ENCODE measurements at regions not wholly inside any gene's neighbourhood (a gene's known extent, or its start where the extent isn't known, plus 50 kb on each side); places are given as distances from the start of the nearest gene placed in this dataset.

- Histone ChIP-seq H3K27ac (no peak overlapping the region), H3K36me3 (replicated peaks) (no peaks in the 10 kb centered on the region), H3K27me3 (replicated peaks) (no peaks in the 10 kb centered on the region), H3K4me3 (ENCODE audit: low read depth, low read length) (no peak overlapping the region)
- in situ Hi-C loops (cut with HindIII; ENCODE audit: low pct_ligation_motif_present, low sequenced_read_pairs) = no loop called here
- no peak for TF ChIP-seq CTCF (IDR thresholded peaks at IDR 0.05; ENCODE audit: low read depth, low read length, missing control alignments)
- no peak for DNase-seq
Measured at GRCh38 chr9:89750117-89750791, 145.4 kb downstream of the GADD45G start.

GRCh38 chr9:89751079-89751825, 146.4 kb downstream of the GADD45G start:
- in situ Hi-C loops (cut with HindIII; ENCODE audit: low pct_ligation_motif_present, low sequenced_read_pairs) = no loop called here
- no peak for TF ChIP-seq CTCF (IDR thresholded peaks at IDR 0.05; ENCODE audit: low read depth, low read length, missing control alignments)

GRCh38 chr9:89752154-89752553, 147.3 kb downstream of the GADD45G start:
- Histone ChIP-seq H3K36me3 (replicated peaks) (no peaks in the 10 kb centered on the region), H3K4me3 (ENCODE audit: low read depth, low read length) (no peak overlapping the region)
- no peak for DNase-seq

More at GRCh38 chr9:89751079-89751825, 146.4 kb downstream of the GADD45G start:
- H3K27me3 ChIP-seq (replicated peaks) = no peaks in the 10 kb centered on the region
- no peak overlapping the region for H3K4me3 ChIP-seq (ENCODE audit: low read depth, low read length)
- DNase-seq = no peak
- H3K27ac ChIP-seq = no peak overlapping the region
- no peaks in the 10 kb centered on the region for H3K36me3 ChIP-seq (replicated peaks)

GRCh38 chr9:89753472-89754055, 148.8 kb downstream of the GADD45G start:
- H3K27me3 ChIP-seq (replicated peaks) = no peaks in the 10 kb centered on the region
- DNase-seq = no peak
- no peak overlapping the region for H3K27ac ChIP-seq
- H3K4me3 ChIP-seq (ENCODE audit: low read depth, low read length) = no peak overlapping the region
- H3K36me3 ChIP-seq (replicated peaks) = no peaks in the 10 kb centered on the region
- in situ Hi-C loops (cut with HindIII; ENCODE audit: low pct_ligation_motif_present, low sequenced_read_pairs) = no loop called here
- TF ChIP-seq CTCF (IDR thresholded peaks at IDR 0.05; ENCODE audit: low read depth, low read length, missing control alignments) = no peak

More at GRCh38 chr9:89752154-89752553, 147.3 kb downstream of the GADD45G start:
- no peaks in the 10 kb centered on the region for H3K27me3 ChIP-seq (replicated peaks)
- TF ChIP-seq CTCF (IDR thresholded peaks at IDR 0.05; ENCODE audit: low read depth, low read length, missing control alignments) = no peak
- in situ Hi-C loops (cut with HindIII; ENCODE audit: low pct_ligation_motif_present, low sequenced_read_pairs) = no loop called here
- no peak overlapping the region for H3K27ac ChIP-seq

- H3K36me3 ChIP-seq (replicated peaks) = no peaks in the 10 kb centered on the region
- no peak overlapping the region for H3K27ac ChIP-seq
- in situ Hi-C loops (cut with HindIII; ENCODE audit: low pct_ligation_motif_present, low sequenced_read_pairs) = no loop called here
- no peak for TF ChIP-seq CTCF (IDR thresholded peaks at IDR 0.05; ENCODE audit: low read depth, low read length, missing control alignments)
- H3K4me3 ChIP-seq (ENCODE audit: low read depth, low read length) = no peak overlapping the region
- no peak for DNase-seq
- no peaks in the 10 kb centered on the region for H3K27me3 ChIP-seq (replicated peaks)
Measured at GRCh38 chr9:89754193-89754592, 149.4 kb downstream of the GADD45G start.

All from brain microvascular endothelial cell (primary cell).